GM21515 (cell line): ENCODE measurements at regions not wholly inside any gene's neighbourhood (a gene's known extent, or its start where the extent isn't known, plus 50 kb on each side); places are given as distances from the start of the nearest gene placed in this dataset.
"Not testable (repeated sequence)": the region's sequence is repeated elsewhere in the genome, so short reads cannot be mapped to it uniquely, and the experiment has no call there.

Experiments used
- ATAC-seq: cut with Tn5 transposase; IDR thresholded peaks from one replicate; pipeline ENCODE4 v1.9.1; 2021; ENCODE audit not compliant: unreplicated experiment

DNA sequence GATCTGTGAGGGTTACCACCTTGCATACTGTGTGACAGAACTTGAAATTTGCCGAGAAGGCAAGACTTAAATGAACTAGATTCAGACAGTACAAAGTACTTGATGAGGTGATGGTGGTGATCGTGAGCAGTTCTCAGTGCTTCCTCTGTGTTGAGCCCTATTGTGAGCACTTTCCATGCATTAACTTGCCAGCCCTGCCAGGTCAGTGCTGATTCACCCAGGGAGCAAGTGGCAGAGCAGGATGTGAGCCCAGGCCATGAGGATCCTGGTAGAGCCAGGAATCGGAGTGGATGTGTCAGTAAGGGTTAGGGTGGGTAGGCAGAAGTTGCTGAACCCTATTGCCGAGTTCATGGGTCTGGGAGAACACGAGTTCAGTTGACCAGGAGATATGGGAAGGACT lies 4545.7 kb upstream of the TPTE start:
- not testable (repeated sequence) for ATAC-seq

DNA sequence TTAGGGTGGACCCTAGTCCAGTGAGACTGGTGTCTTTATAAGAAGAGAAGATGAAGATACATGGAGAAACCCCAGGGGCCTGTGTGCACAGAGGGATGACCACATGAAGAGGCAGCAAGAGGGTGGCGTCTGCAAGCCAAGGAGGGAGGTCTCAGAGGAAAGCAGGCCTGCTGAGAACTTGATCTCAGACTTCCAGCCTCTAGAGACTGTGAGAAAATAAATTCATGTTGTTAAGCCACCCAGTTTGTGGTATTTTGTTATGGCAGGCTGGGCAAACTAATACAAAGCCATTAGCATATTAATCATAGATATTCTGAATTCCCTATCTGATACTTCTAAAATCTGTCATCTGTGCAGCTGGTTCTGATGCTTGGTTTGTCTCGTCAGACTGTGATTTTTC lies 4523.8 kb upstream of the TPTE start:
- ATAC-seq, result not testable (repeated sequence)

GRCh38 chr21:6015422-6016057 lies 4505.8 kb upstream of the TPTE start:
- not testable (repeated sequence) for ATAC-seq

DNA sequence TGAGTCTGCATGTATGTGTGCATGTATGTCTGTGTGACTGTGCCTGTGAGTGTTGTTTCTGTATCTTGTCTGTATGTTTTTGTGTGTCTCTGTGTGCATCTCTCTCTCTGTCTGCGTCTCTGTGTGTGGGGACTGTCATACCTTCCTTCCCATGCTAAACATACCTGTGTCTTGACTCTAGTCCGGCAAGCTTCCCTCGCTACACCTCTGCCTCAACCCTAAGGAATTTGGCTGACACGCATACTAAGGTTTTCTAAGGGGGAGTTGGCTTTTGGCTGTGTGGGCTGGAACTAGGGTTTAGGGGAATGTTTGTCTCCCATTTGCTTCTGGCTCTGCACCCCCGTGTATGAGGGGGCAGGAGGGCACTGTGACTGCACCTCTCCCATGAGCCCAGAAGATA lies 4500.9 kb upstream of the TPTE start:
- ATAC-seq, result not testable (repeated sequence)

GRCh38 chr21:6020953-6021716 lies 4500.2 kb upstream of the TPTE start:
- ATAC-seq, result not testable (repeated sequence)

- ATAC-seq, result not testable (repeated sequence)
Observed at GRCh38 chr21:6021717-6022270, 4499.6 kb upstream of the TPTE start.

DNA sequence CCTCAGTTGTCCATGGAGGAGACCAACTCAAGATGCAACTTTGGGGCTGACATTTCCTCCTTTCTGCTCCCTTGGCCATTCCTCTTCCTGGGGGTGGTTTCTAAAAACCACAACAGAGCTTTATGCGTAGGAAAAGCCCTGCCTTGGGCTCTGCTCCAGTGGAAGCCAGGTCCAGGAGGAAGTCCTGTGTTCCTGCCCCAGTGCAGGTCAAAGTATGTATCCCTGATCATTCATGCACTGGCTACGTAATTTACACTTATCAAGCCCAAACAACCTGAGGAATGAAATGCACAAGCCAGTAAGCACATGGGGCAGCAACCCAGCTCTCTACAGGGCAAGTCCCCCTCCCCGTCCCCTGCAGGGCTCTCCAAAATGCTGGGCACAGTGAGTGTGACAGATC lies 4498.1 kb upstream of the TPTE start:
- ATAC-seq, result not testable (repeated sequence)

- ATAC-seq, result not testable (repeated sequence)
Observed at GRCh38 chr21:6025139-6025538, 4496.2 kb upstream of the TPTE start.

- ATAC-seq, result not testable (repeated sequence)
Observed at GRCh38 chr21:6027497-6027896, 4493.9 kb upstream of the TPTE start.

GRCh38 chr21:6034124-6034678 lies 4487.2 kb upstream of the TPTE start:
- not testable (repeated sequence) for ATAC-seq

GRCh38 chr21:6034820-6035473 lies 4486.4 kb upstream of the TPTE start:
- not testable (repeated sequence) for ATAC-seq

DNA sequence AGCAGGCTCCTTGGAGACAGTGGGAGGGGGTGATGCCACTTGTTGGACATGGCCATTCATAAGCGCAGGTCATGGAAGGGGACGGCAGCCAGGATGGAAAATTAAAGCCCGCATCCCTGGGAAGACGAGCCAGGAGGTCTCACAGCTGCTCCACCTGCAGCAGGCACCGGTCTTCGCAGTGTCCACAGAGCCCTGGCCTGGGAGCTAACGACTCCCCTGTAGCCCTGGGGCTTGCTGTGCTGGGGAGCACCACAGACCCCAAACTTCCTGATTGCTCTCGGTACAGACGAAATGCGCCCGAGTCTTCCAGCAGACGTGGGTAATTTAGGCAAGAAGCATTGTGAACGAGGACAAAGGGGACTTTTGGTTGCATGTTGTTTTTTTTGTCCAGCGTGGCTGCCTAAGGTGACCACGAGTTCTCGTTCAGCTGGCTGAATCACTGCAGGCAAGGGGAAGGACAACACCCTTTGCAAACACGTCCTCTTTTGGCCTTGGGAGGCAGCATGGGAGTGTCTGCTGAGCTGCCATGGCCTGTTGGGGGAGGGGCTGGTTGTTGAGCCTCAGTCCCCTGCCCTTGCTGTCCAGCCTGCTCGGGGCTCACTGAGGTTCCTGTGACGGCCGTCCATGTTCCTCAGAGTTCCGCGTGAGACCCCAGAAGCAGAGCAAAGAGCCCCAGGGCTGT lies 4485.8 kb upstream of the TPTE start:
- not testable (repeated sequence) for ATAC-seq

DNA sequence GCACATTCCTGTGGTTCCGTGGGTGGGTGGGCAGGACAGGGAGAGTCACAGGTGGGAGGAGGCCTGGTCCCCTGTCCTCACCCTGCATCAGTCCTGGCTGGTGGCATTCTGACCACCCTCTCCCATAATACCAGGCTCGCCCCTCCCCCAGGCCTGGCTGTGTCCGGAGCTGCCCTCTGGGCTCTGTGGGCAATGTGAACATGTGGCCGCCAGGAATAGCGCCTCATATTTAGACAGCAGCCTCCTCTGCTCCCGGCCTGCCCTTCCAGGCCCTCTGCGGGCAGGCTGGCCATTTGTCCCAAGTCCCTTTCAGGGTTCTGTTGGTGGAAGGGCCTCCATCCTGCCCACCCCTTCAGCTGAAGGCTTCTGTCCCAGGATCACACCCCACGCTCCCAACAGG lies 4482.2 kb upstream of the TPTE start:
- not testable (repeated sequence) for ATAC-seq

DNA sequence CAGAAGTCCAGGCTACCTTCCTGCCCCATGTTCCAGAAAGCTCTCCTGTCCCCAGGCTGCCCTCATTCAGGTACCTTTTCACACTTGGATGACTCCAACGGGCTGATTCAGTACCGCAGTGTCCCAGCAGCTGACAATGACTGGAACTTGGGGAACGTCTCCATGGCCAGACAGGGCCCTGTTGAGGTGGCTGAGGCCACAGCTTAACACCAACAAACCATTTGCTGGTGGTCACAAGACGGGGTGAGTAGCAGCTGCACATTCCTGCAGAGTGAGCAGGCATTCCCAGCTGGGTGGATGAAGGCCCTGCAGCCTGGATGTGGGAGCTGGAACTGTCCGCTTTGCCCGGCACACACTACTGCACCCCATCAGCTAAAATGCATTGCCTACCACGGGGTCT lies 4481.3 kb upstream of the TPTE start:
- ATAC-seq, result not testable (repeated sequence)

GRCh38 chr21:6043430-6044275 lies 4477.7 kb upstream of the TPTE start:
- ATAC-seq, result not testable (repeated sequence)

GRCh38 chr21:6044695-6045094 lies 4476.7 kb upstream of the TPTE start:
- not testable (repeated sequence) for ATAC-seq

DNA sequence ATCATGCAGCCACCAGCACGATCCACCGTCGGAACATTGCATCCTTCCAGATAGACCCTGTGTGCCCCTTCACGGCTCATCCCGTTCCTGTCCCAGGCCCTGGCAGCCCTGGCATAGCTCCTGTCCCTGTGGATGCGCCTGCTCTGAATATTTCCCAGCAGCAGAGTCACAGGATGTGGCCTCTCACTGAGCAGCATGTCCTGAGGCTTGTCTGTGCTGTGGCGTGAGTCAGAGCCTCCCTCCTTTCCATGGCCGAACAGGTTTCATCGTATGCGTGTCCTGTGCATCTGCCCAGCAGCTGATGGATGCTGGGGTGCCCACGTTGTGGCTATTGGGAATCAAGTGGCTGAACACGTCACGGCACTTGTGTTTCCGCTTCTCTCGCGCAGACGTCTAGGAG lies 4471.5 kb upstream of the TPTE start:
- ATAC-seq, result not testable (repeated sequence)

DNA sequence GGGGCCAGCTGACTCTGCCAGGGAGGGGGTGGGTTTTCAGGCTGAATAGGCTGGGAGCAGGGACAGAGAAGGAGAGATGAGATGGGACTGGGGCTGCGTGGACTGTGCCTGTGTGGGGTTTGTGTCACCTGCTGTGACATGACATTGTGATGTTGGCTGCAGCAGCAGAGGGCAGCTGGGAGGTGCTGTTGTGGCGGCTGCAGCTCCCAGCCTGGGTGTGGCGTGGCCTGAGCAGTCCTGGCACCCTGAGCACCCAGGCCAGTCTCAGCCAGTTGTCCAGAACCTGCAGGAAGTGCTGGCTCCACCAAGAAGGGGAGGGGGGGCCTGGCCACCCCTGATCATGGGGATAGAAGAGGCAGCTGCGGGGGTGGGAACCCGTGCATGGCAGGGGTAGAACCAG lies 4469.3 kb upstream of the TPTE start:
- ATAC-seq, result not testable (repeated sequence)

GRCh38 chr21:6053145-6053544 lies 4468.2 kb upstream of the TPTE start:
- not testable (repeated sequence) for ATAC-seq

GRCh38 chr21:6058997-6059396 lies 4462.4 kb upstream of the TPTE start:
- not testable (repeated sequence) for ATAC-seq
